HG03460 (cell line): ENCODE measurements at regions not wholly inside any gene's neighbourhood (a gene's known extent, or its start where the extent isn't known, plus 50 kb on each side); places are given as distances from the start of the nearest gene placed in this dataset.
"Not testable (repeated sequence)": the region's sequence is repeated elsewhere in the genome, so short reads cannot be mapped to it uniquely, and the experiment has no call there.

Source experiments
- ATAC-seq: cut with Tn5 transposase; IDR thresholded peaks from one replicate; pipeline ENCODE4 v1.9.1; 2021; ENCODE audit not compliant: unreplicated experiment

- no peak for ATAC-seq
Measured at GRCh38 chr6:86107985-86108384, 465.3 kb upstream of the SYNCRIP start.

DNA sequence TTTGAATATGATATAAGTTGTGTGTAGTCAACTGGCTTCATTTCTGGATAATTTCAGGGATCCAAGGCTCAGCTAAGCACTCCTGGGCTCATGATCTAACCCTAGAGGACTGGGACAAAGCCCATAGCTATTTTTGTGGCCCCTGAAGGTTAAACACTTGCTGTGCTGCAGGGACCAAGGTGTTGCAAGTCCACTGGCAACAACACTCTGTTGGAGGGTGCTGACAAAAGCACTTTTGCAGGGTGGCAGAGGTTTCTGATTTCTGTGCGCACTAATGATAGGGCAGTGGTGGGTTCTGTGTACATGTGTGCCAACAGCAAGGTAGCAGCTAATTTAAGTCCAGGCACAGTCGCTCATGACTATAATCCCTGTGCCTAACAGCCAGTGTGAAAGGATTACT lies 445.3 kb upstream of the SYNCRIP start:
- ATAC-seq: no peak

DNA sequence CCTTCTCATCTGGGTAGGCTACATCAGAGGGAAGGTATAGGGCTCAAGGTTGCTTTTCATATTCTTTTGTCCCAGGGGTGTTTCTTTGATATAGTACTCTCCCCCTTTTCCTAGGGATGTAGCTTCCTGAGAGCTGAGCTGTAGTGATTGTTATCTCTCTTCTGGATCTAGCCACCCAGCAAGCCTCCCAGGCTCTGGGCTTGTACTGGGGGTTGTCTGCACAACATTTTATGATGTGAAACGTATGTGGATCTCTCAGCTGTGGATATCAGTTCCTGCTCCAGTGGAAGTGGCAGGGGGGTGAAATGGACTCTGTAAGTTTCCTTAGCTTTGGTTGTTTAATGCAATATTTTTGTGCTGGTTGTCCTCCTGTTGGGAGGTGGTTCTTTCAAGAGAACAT lies 437.3 kb upstream of the SYNCRIP start:
- ATAC-seq: no peak

GRCh38 chr6:86070151-86070550 lies 427.5 kb upstream of the SYNCRIP start:
- no peak for ATAC-seq

- ATAC-seq: not testable (repeated sequence)
Measured at GRCh38 chr6:86065002-86065401, 422.3 kb upstream of the SYNCRIP start.

DNA sequence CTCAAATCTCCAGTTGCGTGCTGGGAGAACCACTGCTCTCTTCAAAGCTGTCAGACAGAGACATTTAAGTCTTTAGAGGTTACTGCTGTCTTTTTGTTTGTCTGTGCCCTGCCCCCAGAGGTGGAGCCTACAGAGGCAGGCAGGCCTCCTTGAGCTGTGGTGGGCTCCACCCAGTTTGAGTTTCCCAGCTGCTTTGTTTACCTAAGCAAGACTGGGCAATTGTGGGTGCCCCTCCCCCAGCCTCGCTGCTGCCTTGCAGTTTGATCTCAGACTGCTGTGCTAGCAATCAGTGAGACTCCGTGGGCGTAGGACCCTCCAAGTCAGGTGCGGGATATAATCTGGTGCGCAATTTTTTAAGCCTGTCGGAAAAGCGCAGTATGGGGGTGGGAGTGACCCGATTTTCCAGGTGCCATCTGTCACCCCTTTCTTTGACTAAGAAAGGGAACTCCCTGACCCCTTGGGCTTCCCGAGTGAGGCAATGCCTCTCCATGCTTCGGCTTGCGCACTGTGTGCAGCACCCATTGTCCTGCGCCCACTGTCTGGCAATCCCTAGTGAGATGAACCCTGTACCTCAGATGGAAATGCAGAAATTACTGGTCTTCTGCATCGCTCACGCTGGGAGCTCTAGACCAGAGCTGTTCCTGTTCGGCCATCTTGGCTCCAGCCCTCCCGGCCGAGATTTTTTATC lies 414.8 kb upstream of the SYNCRIP start:
- ATAC-seq: not testable (repeated sequence)

- no peak for ATAC-seq
Measured at GRCh38 chr6:86045038-86045437, 402.4 kb upstream of the SYNCRIP start.

GRCh38 chr6:86042214-86042613 lies 399.5 kb upstream of the SYNCRIP start:
- no peak for ATAC-seq

GRCh38 chr6:86031713-86032112 lies 389.0 kb upstream of the SYNCRIP start:
- no peak for ATAC-seq

GRCh38 chr6:86030875-86031274 lies 388.2 kb upstream of the SYNCRIP start:
- no peak for ATAC-seq

GRCh38 chr6:86028776-86029175 lies 386.1 kb upstream of the SYNCRIP start:
- no peak for ATAC-seq

- ATAC-seq: not testable (repeated sequence)
Measured at GRCh38 chr6:86026890-86027289, 384.2 kb upstream of the SYNCRIP start.

GRCh38 chr6:86017236-86017635 lies 374.6 kb upstream of the SYNCRIP start:
- ATAC-seq: peak; percentile 64

- ATAC-seq: no peak
Measured at GRCh38 chr6:86016567-86016966, 373.9 kb upstream of the SYNCRIP start.

- ATAC-seq: no peak
Measured at GRCh38 chr6:86016077-86016476, 373.4 kb upstream of the SYNCRIP start.

GRCh38 chr6:86012991-86013390 lies 370.3 kb upstream of the SYNCRIP start:
- ATAC-seq: peak; percentile 38

- ATAC-seq: no peak
Measured at GRCh38 chr6:86010915-86011786, 368.5 kb upstream of the SYNCRIP start.

DNA sequence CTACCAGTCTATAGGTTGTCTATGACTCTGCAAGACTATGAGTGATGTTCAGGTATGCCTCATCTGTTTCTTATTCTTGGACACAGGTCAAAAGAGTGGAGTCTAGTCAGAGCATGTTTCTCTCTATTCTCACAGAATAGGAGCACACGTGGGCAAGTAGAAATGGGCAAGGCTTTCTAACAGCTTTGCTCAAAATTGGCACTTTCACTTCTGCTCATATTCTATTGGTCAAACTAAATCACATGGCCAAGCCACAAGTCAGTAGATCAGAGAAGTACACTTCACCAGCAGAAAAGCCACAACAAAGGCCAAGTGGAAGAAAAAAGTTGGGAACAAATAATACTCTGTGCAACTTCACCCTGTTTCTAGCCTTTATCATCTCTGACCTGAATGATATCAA lies 354.5 kb upstream of the SYNCRIP start:
- ATAC-seq: no peak

- no peak for ATAC-seq
Measured at GRCh38 chr6:85996034-85996375, 353.3 kb upstream of the SYNCRIP start.

- no peak for ATAC-seq
Measured at GRCh38 chr6:85995339-85996033, 352.8 kb upstream of the SYNCRIP start.

GRCh38 chr6:85986681-85987080 lies 344.0 kb upstream of the SYNCRIP start:
- ATAC-seq: no peak
